ENCODE measurements at regions not wholly inside any gene's neighbourhood (a gene's known extent, or its start where the extent isn't known, plus 50 kb on each side); places are given as distances from the start of the nearest gene placed in this dataset.
"Not testable (repeated sequence)": the region's sequence is repeated elsewhere in the genome, so short reads cannot be mapped to it uniquely, and the experiment has no call there.

- DNase-seq = no peak
Measured at GRCh38 chr3:18189282-18190050, 235.7 kb downstream of the SATB1 start.

GRCh38 chr3:18188491-18188890 is 236.6 kb downstream of the SATB1 start:
- no peak for DNase-seq

- DNase-seq = no peak
Measured at GRCh38 chr3:18185624-18186023, 239.5 kb downstream of the SATB1 start.

DNA sequence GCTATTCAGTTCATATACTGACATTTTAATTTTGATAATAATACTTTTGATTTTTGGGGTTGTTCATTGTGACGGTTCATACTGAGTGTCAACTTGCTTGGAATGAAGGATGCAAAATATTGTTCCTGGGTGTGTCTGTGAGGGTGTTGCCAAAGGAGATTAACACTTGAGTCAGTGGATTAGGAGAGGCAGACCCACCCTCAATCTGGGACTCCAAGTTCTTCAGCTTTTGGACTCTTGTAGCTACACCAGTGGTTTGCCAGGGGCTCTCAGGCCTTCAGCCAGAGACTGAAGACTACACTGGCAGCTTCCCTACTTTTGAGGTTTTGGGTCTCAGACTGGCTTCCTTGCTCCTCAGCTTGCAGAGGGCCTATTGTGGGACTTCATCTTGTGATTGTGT is 242.2 kb downstream of the SATB1 start:
- DNase-seq = not testable (repeated sequence)

GRCh38 chr3:18179521-18179920 is 245.6 kb downstream of the SATB1 start:
- no peak for DNase-seq

GRCh38 chr3:18177271-18177670 is 247.9 kb downstream of the SATB1 start:
- no peak for DNase-seq

DNA sequence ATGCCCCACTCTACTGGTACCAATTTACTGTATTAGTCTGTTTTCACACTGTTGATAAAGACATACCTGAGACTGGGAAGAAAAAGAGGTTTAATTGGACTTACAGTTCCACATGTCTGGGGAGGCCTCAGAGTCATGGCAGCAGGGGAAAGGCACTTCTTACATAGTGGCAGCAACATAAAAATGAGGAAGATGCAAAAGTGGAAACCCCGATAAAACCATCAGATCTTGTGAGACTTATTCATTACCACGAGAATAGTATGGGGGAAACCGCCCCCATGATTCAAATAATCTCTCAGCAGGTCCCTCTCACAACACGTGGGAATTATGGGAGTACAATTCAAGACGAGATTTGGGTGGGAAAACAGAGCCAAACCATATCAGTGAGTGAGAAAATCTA is 251.2 kb downstream of the SATB1 start:
- not testable (repeated sequence) for DNase-seq

DNA sequence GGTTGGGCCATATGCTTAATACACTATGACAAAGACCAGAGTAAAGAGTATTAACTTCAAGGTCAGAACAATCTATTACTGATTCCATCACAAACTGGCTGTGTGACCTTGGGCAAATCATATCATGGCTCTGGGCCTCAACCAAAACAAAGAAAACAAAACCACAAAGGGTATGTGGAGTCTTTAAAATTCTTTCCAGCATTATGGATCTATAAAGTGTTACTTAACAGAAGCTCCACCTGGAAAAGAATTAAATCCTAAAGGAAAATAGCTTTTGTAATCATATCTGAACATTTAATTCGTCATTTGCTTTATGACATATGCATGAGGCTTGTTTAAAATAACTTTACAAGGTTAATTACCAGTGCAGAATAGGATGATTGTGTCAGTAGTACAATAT is 265.5 kb downstream of the SATB1 start:
- no peak for DNase-seq

DNA sequence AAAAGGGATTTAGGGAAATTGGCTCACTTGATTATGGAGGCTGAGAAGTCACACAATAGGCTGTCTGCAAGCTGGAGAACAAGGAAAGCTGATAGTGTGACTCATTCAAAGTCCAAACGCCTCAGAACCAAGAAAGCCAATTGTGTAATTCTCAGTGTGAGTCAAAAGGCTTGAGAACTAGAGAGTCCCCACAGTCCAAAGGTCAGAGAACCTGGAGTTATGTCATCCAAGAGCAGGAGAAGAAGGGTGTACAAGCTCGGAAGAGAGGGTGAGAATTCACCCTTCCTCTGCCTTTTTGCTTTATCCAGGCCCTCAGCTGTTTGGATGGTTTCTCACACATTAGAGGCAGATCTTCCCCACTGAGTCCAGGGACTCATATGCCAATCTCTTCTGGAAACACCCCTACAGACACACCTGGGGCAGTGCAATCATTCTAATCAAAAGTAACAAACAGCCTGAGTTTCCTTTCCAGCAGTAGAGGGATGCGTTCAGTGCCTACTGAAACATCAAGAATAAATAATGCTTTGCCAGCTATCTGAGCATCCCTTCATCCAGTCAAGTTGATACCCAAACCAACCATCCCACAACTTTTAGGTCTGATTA is 271.5 kb downstream of the SATB1 start:
- DNase-seq = no peak

DNA sequence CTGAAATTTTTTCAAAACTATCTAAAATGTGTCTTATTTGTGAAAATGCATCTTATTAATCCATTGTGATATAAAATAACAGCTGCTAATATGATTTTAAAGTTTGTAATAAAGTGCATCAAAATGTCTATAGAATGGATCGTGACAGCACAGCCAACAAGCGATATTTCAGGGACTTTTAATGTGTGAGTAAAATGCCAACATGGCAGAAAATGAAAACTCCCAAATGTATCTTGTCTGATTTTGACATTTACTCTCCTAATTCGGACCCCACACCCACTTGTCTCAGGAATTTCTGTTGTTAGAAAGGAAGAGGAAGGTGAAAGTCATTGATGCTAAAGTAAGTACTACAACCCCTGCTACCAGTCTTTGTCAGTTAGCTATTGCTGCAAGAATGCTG is 273.9 kb downstream of the SATB1 start:
- no peak for DNase-seq

DNA sequence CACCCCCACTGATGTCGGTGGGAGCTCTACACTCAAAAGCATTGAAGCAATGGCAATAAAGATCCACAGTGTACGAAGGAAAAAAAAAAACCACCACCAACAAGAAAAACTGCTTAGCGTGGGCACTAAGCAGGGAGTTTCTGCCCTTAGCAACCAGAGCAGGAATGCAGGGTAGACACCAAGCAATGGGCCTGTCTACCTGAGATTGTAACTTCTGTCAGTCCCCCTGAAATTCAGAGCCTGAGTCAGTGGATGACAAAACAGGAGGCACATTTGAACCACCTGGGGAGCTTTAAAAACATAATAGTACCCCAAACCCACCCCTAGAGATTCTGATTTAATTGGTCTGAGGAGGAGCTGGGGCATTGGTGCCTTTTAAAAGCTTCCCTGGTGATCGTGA is 275.2 kb downstream of the SATB1 start:
- no peak for DNase-seq

- no peak for DNase-seq
Measured at GRCh38 chr3:18149386-18149785, 275.8 kb downstream of the SATB1 start.

GRCh38 chr3:18144571-18144970 is 280.6 kb downstream of the SATB1 start:
- DNase-seq = no peak

- DNase-seq = no peak
Measured at GRCh38 chr3:18143258-18143780, 281.8 kb downstream of the SATB1 start.

- no peak for DNase-seq
Measured at GRCh38 chr3:18137958-18138357, 287.2 kb downstream of the SATB1 start.

- no peak for DNase-seq
Measured at GRCh38 chr3:18135060-18135814, 289.9 kb downstream of the SATB1 start.

DNA sequence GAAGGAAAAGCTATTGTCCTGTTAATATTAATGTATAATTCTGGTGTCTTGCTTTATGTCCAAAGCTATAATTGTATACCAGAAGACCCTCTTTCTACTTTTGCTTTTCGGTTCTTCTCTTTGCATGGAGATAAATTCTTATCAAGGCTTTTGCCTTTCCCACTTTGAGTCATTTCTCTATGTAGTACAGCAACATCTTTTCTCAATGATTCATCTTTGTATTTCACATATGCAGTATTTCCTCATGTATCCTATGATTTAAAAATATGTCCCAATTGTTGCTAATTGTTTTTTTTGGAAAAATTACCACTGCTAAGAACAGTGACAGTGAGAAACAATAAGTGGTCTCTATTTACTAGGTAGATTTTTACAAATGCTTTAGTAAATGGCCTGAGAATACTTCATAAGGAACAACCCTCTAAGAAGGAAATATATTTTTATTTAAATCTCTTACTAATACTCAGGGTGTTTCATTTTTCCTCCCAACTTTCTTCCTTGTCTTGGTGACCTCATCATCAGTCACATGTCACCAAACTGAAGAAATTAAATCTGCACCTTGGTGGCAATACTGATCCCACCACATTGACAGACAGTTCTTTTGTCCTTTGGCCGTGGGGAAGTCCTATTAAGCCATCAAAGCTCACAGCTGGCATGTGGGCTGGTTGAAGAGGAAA is 290.6 kb downstream of the SATB1 start:
- no peak for DNase-seq

DNA sequence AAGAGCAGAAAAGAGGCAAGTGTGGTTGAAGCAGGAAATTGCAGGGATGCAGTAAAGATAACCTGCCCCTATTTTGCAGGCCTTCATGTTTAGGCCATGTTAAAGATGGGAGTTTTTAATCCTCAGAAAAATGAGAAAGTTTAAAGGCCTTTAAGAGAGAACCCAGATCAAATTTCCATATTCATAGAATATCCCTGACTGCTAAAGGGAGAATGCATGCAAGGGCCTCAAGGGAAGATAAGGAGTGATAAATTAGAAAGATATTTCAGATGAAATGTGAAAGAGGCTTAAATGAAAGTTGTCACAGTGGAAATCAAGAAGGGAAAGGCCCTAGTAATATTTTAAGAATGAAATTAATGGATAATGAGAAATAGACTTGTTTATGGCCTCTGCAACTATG is 292.1 kb downstream of the SATB1 start:
- no peak for DNase-seq

- no peak for DNase-seq
Measured at GRCh38 chr3:18127859-18128681, 297.1 kb downstream of the SATB1 start.

- DNase-seq = no peak
Measured at GRCh38 chr3:18127174-18127858, 297.8 kb downstream of the SATB1 start.

- no peak for DNase-seq
Measured at GRCh38 chr3:18126772-18127171, 298.4 kb downstream of the SATB1 start.
